Left lung (tissue), 4 donors: ENCODE measurements at regions not wholly inside any gene's neighbourhood (a gene's known extent, or its start where the extent isn't known, plus 50 kb on each side); places are given as distances from the start of the nearest gene placed in this dataset.

Source experiments
- ATAC-seq: fragments of 200-7000 bp; cut with Tn5 transposase; one replicate; pipeline ENCODE4 v1.9.1; 2020; ENCODE audit warnings: moderate library complexity
- DNase-seq, 4 donors: peaks; one replicate each; pipeline ENCODE4 v3.0.0-alpha.2; 2013 to 2020
- H3K27ac ChIP-seq, 2 donors: fragments of 200-600 bp; sonication (generic) in 1 of 2; one replicate each; pipeline versions ENCODE4 v1.5.0 to v1.8.0; 2020 to 2021
- H3K27me3 ChIP-seq, 2 donors: fragments of 200-600 bp; sonication (generic) in 1 of 2; one replicate each; pipeline versions ENCODE4 v1.5.0 to v1.8.0; 2020 to 2021
- H3K36me3 ChIP-seq, 2 donors: fragments of 200-600 bp; sonication (generic) in 1 of 2; one replicate each; pipeline versions ENCODE4 v1.5.0 to v1.8.0; 2020 to 2021
- H3K4me1 ChIP-seq, 2 donors: fragments of 200-600 bp; one replicate each; pipeline ENCODE4 v1.8.0; 2021
- H3K4me3 ChIP-seq, 2 donors: fragments of 200-600 bp; sonication (generic) in 1 of 2; one replicate each; pipeline versions ENCODE4 v1.5.0 to v1.8.0; 2020 to 2021; ENCODE audit warnings: mild to moderate bottlenecking in 1 of 2
- H3K9me3 ChIP-seq, 2 donors: fragments of 200-600 bp; sonication (generic) in 1 of 2; one replicate each; pipeline versions ENCODE4 v1.5.0 to v1.8.0; 2020 to 2021
- intact Hi-C, 2 donors: fragments of 100-400 bp; cut with DNase I; formaldehyde crosslinking; loops; one replicate each; pipeline versions ENCODE4 v1.11.2 to v1.14.2; 2022
- TF ChIP-seq, protein P1 (sequence below), 2 donors: fragments of 200-600 bp; sonication (generic) in 1 of 2; IDR thresholded peaks; one replicate each; pipeline versions ENCODE4 v1.5.0 to v1.8.0; 2021; ENCODE audit warnings: antibody characterized with exemption in 2 of 2
- donor health status: DM: no; HTN: yes; CAD: no.
- donor health status: DM: no; HTN: no; CAD: no.

DNA sequence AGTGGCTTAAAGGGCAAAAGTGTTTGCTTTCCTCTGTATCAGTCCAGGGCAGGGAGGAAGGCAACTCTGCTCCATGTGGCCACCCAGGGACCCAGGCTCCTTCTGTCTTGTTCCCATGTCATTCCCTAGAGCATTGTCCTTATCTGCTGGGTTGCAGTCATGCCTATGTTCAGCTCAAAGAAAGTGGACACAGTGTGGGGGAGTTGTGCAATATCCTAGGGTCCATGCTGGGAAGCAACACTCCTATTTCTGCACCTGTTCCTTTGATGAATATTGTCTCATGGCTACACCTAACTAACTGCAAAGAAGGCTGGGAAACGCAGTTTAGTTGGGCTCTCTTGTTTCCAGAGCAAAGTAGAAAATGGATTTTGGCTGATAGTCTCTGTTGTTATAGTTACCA is 107.0 kb upstream of the OTUD4 start:
- Histone ChIP-seq H3K27me3 (no peaks in the 10 kb centered on the region), H3K27ac (no peak overlapping the region), H3K36me3 (no peaks in the 10 kb centered on the region), H3K9me3 (no peaks in the 10 kb centered on the region), H3K4me1 (no peaks in the 10 kb centered on the region), H3K4me3 (no peak overlapping the region)
- TF ChIP-seq, protein P1, sequence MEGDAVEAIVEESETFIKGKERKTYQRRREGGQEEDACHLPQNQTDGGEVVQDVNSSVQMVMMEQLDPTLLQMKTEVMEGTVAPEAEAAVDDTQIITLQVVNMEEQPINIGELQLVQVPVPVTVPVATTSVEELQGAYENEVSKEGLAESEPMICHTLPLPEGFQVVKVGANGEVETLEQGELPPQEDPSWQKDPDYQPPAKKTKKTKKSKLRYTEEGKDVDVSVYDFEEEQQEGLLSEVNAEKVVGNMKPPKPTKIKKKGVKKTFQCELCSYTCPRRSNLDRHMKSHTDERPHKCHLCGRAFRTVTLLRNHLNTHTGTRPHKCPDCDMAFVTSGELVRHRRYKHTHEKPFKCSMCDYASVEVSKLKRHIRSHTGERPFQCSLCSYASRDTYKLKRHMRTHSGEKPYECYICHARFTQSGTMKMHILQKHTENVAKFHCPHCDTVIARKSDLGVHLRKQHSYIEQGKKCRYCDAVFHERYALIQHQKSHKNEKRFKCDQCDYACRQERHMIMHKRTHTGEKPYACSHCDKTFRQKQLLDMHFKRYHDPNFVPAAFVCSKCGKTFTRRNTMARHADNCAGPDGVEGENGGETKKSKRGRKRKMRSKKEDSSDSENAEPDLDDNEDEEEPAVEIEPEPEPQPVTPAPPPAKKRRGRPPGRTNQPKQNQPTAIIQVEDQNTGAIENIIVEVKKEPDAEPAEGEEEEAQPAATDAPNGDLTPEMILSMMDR (IDR thresholded peaks at IDR 0.05): no peak
- ATAC-seq (no peak), DNase-seq (no peak)
- intact Hi-C loops: no loop called here

- no peak overlapping the region for H3K27ac ChIP-seq
- no peaks in the 10 kb centered on the region for H3K27me3 ChIP-seq
- ATAC-seq (no peak), DNase-seq (no peak)
- H3K9me3 ChIP-seq: no peaks in the 10 kb centered on the region
- no peaks in the 10 kb centered on the region for H3K36me3 ChIP-seq
- no peak overlapping the region for H3K4me3 ChIP-seq
- intact Hi-C loops: no loop called here
- TF ChIP-seq, protein P1 (IDR thresholded peaks at IDR 0.05): no peak
- H3K4me1 ChIP-seq: no peaks in the 10 kb centered on the region
Measured at GRCh38 chr4:145285928-145286327, 105.5 kb upstream of the OTUD4 start.

GRCh38 chr4:145283909-145284308 is 103.5 kb upstream of the OTUD4 start:
- Histone ChIP-seq H3K36me3 (no peaks in the 10 kb centered on the region), H3K27me3 (no peaks in the 10 kb centered on the region), H3K4me3 (no peak overlapping the region), H3K9me3 (no peaks in the 10 kb centered on the region), H3K4me1 (peaks cover 0 to 2% of the 10 kb centered on the region in 2 donors), H3K27ac (no peak overlapping the region)
- no peak for DNase-seq
- ATAC-seq: no peak
- TF ChIP-seq, protein P1 (IDR thresholded peaks at IDR 0.05): no peak
- intact Hi-C loops: no loop called here

- Histone ChIP-seq H3K27ac (no peak overlapping the region), H3K27me3 (no peaks in the 10 kb centered on the region), H3K36me3 (no peaks in the 10 kb centered on the region), H3K4me3 (no peak overlapping the region), H3K9me3 (no peaks in the 10 kb centered on the region), H3K4me1 (peaks cover 0 to 4% of the 10 kb centered on the region in 2 donors)
- ATAC-seq (no peak), DNase-seq (no peak)
- TF ChIP-seq, protein P1 (IDR thresholded peaks at IDR 0.05): no peak
- intact Hi-C loops: no loop called here
Measured at GRCh38 chr4:145281951-145282350, 101.6 kb upstream of the OTUD4 start.

GRCh38 chr4:145281224-145281623 is 100.8 kb upstream of the OTUD4 start:
- no peak overlapping the region for H3K4me3 ChIP-seq
- no peaks in the 10 kb centered on the region for H3K9me3 ChIP-seq
- ATAC-seq (no peak), DNase-seq (no peak)
- no peaks in the 10 kb centered on the region for H3K36me3 ChIP-seq
- no peaks in the 10 kb centered on the region for H3K27me3 ChIP-seq
- TF ChIP-seq, protein P1 (IDR thresholded peaks at IDR 0.05): no peak
- intact Hi-C loops: no loop called here
- H3K4me1 ChIP-seq: peaks cover 0 to 4% of the 10 kb centered on the region in 2 donors
- no peak overlapping the region for H3K27ac ChIP-seq
